ENCODE measurements at regions not wholly inside any gene's neighbourhood (a gene's known extent, or its start where the extent isn't known, plus 50 kb on each side); places are given as distances from the start of the nearest gene placed in this dataset.

DNA sequence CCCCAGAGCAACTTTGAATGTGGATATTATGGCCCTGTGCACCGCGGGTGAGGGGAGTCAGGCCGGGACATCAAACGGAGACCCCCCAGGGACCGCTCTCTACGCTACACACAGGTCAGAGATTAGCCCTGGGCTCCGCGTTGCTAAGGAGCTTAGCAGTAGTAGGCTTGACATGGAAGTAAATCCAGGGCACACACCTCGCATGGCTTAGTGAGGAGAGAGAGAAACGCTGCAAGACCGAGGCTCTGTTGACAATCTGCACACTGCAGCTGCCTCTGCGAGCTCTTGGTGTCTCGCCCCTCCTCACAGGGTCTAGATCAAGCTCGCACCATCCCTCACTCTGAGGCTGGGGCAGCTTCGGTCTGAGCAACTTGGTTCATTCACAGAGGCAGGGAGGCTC lies 116.1 kb upstream of the CDH4 start:
- peaks cover 0 to 2% (median 0%) of the 10 kb centered on the region in 6 donors for H3K9me3 Mint-ChIP-seq
- H3K36me3 Mint-ChIP-seq = no peaks in the 10 kb centered on the region
- no peak for DNase-seq
- peaks cover 6 to 10% (median 7%) of the 10 kb centered on the region in 3 donors for H3K27me3 Mint-ChIP-seq (ENCODE audit: low read depth in 3 of 3)
- no peak overlapping the region for H3K4me3 Mint-ChIP-seq
- H3K27ac Mint-ChIP-seq = no peak overlapping the region
- H3K4me1 Mint-ChIP-seq = no peaks in the 10 kb centered on the region

DNA sequence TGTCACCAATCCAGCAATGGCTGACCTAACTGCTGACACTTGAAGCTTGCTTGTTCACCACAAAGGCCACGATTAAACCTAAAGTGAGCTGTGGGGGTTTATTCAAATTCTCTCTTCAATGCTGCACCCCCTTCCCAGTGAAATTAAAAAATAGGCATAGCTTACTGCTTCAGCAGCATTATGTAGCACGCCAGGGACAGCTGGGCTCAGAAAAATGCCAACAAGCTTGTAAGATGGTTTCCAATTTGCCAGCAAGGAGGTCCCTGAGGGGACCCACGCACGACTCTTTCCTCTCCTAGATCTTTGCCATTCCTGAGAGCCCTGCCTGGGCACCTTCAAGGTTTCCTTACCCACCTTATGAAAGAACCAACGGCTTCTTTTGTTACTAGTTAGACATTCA lies 113.5 kb upstream of the CDH4 start:
- Mint-ChIP-seq H3K27ac (no peak overlapping the region), H3K36me3 (no peaks in the 10 kb centered on the region), H3K4me1 (no peaks in the 10 kb centered on the region), H3K27me3 (ENCODE audit: low read depth in 3 of 3) (peaks cover 3 to 7% (median 4%) of the 10 kb centered on the region in 3 donors), H3K4me3 (no peak overlapping the region), H3K9me3 (no peaks in the 10 kb centered on the region)
- no peak for DNase-seq

DNA sequence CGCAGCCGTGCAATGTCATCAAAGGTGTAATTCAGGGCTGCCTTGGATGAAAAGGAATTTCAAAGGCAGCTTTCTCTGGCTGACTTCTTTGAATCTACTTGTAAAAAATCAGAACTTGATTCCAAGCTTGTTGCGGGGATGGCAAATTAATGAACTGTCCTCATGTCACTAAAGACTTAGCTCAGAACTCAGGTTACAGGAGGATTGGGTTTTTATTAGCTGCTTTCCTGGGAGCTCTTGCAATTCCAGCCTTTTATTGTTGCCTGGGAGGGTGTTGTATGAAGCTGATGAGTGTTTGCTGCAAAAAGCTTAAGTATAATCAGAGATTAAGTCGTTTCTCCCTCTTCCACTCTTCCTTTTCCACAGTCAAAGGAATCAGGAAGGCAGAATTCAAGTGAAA lies 113.0 kb upstream of the CDH4 start:
- Mint-ChIP-seq H3K27ac (no peak overlapping the region), H3K9me3 (no peaks in the 10 kb centered on the region), H3K36me3 (no peaks in the 10 kb centered on the region), H3K27me3 (ENCODE audit: low read depth in 3 of 3) (peaks cover 4 to 7% (median 5%) of the 10 kb centered on the region in 3 donors), H3K4me3 (no peak overlapping the region), H3K4me1 (no peaks in the 10 kb centered on the region)
- DNase-seq = no peak

DNA sequence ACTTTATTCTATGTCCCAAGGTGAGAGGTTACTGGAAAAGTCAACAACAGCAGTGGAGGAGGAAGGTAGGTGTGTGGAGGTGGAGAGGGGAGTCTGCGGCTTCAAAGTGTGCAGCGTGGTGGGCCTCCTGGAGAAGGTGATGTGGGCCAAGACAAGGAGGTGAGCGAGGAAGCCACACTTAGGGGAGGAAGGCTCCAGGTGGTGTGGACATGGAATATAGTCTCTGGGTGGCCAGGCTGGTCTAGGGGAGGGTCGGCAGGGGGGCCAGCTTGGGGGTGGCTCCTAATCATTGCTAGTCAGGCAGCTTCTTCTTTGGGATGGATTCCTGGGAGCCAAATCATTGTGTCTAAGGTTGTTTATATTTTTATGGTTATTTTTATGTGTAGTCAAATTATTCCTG lies 111.5 kb upstream of the CDH4 start:
- no peaks in the 10 kb centered on the region for H3K36me3 Mint-ChIP-seq
- DNase-seq = no peak
- peaks cover 0 to 2% (median 0%) of the 10 kb centered on the region in 6 donors for H3K9me3 Mint-ChIP-seq
- peaks cover 1 to 12% (median 4%) of the 10 kb centered on the region in 3 donors for H3K27me3 Mint-ChIP-seq (ENCODE audit: low read depth in 3 of 3)
- no peaks in the 10 kb centered on the region for H3K4me1 Mint-ChIP-seq
- no peak overlapping the region for H3K4me3 Mint-ChIP-seq
- H3K27ac Mint-ChIP-seq = no peak overlapping the region

DNA sequence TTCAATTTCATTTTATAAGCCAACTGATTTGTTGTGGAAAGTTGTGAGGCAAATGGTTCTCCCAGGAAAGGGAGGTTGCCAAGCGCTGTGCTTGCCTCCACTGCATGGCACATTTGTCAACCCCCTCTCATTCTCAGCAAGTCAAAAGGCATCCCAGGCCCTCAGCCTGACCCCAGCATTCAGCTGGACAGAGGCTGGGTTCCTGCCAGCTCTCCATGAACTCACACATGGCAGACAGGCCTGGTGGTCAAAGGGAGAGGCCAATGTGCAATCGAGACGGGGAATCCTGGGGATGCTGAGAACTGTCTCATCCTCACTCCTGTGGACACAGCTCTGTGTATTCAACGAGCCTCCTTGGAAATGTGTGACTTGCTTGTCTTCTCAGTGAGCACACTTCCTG lies 106.0 kb upstream of the CDH4 start:
- Mint-ChIP-seq H3K9me3 (peaks cover 0 to 2% (median 0%) of the 10 kb centered on the region in 6 donors), H3K27me3 (ENCODE audit: low read depth in 3 of 3) (peaks cover 1 to 8% (median 3%) of the 10 kb centered on the region in 3 donors), H3K36me3 (no peaks in the 10 kb centered on the region), H3K4me1 (no peaks in the 10 kb centered on the region), H3K27ac (no peak overlapping the region), H3K4me3 (no peak overlapping the region)
- no peak for DNase-seq

DNA sequence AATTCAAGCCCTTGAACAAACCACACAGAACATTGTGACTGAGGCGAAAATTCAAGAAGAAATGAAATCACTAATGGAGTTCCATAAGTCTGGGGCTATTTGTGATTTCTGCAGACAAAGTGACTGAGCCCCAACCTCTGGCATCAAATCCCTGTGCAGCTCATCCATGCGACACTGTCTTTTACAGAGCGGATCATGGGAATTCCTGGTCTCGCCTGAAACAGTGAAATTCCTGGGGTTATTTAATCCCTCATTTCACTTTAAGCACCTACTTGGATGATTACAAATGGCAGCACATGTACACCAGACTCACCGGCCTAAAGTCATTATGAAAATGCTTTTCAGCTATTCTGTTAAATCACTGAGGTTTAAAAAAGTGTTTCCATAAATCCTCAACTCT lies 102.4 kb upstream of the CDH4 start:
- H3K9me3 Mint-ChIP-seq = no peaks in the 10 kb centered on the region
- no peak overlapping the region for H3K27ac Mint-ChIP-seq
- no peaks in the 10 kb centered on the region for H3K4me1 Mint-ChIP-seq
- H3K36me3 Mint-ChIP-seq = no peaks in the 10 kb centered on the region
- H3K4me3 Mint-ChIP-seq = no peak overlapping the region
- DNase-seq = no peak
- H3K27me3 Mint-ChIP-seq (ENCODE audit: low read depth in 3 of 3) = peaks cover 0 to 8% (median 3%) of the 10 kb centered on the region in 3 donors

DNA sequence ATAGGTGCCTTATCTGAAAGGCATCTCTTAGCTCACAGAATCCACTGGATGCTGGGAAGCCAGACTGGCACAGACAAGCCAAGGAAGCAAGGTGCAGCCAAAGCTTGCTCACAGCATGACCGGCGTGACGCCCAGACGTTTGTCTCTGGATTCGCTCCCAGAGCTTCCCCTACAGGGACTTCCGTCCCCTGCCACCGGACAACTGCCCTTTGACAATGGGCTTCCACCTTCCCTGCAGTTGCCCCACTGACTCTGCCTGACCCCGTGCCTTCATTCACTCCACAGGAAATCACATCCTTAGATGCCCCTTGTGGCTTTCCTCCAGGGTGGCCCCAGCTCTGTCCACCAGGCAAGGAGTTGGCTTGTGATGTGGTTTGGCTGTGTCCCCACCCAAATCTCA lies 94.8 kb upstream of the CDH4 start:
- Mint-ChIP-seq H3K9me3 (peaks cover 0 to 3% (median 0%) of the 10 kb centered on the region in 6 donors), H3K27me3 (ENCODE audit: low read depth in 3 of 3) (peaks cover 0 to 5% (median 3%) of the 10 kb centered on the region in 3 donors), H3K4me3 (no peak overlapping the region), H3K27ac (no peak overlapping the region), H3K36me3 (no peaks in the 10 kb centered on the region), H3K4me1 (peaks cover 0 to 16% of the 10 kb centered on the region in 2 donors)
- no peak for DNase-seq

DNA sequence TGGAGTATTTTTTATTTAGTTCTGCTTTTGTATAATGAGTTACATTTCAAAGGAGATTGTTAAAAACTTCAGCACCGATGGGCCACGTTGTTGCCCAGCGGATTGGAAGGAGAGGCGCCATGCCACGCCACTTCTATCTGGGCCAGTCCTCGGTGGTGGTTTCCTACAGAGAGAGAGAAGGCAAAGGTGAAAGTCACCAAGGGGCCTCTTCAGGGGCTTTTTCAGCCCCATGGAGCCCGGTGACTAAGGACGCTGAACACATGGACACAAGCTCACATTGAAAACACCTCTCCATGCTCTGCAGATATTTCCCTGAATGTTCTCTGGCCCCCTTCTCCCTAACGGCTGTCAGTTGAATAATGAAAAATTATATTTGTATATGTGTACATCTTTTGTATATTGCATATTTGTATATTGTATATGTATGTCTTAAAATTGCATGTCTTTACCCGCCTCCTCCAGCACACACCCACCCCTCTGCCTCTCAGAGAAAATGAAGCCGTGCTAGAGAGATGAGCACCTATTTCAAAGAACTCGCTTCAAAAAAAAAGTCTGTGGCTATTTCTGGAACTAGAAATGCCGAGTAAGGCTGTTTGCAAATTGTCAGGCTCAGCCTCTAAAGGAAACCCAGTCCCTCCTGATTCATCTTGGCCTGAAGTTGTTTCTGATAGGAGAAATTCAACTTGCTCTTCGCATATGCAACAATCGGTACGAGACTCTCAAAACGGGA lies 91.9 kb upstream of the CDH4 start:
- H3K4me3 Mint-ChIP-seq = no peak overlapping the region
- H3K27me3 Mint-ChIP-seq (ENCODE audit: low read depth in 3 of 3) = peaks cover 0 to 9% (median 3%) of the 10 kb centered on the region in 3 donors
- H3K27ac Mint-ChIP-seq = no peak overlapping the region
- H3K9me3 Mint-ChIP-seq = peaks cover 0 to 3% (median 0%) of the 10 kb centered on the region in 6 donors
- no peaks in the 10 kb centered on the region for H3K36me3 Mint-ChIP-seq
- no peak for DNase-seq
- peaks cover 0 to 31% of the 10 kb centered on the region in 2 donors for H3K4me1 Mint-ChIP-seq

DNA sequence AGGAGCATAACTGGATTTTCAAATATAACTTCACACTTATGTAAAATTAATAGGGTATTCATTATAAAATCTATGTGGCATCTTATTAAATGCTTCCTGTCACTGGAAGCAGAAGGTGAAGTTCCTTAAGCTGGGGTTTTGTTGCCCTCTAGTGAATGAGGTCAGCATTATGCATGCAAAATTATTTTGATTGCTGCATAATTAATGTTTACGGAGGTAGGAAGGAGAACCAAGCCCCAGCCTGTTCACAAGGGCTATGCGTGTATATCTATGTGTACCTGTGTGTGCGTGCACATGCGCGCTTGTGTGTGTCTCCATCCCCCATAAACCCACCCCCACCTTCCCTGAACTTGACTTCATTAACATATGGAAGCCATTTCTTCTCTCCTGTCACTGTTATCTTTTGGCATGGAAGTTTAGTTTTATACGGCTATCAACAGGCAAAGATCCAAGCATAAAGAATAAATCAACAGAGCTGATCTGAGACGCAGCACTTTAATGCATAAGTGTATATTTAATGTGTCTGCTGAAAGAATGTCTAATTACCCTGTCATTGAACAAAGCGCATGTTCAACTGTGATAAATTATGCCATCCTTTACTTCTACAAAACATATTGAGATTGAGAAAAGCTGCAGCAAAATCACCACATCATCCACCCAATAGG lies 90.2 kb upstream of the CDH4 start:
- H3K4me1 Mint-ChIP-seq = peaks cover 0 to 31% of the 10 kb centered on the region in 2 donors
- H3K27ac Mint-ChIP-seq = no peak overlapping the region
- H3K27me3 Mint-ChIP-seq (ENCODE audit: low read depth in 3 of 3) = peaks cover 0 to 9% (median 3%) of the 10 kb centered on the region in 3 donors
- H3K4me3 Mint-ChIP-seq = no peak overlapping the region
- no peak for DNase-seq
- H3K36me3 Mint-ChIP-seq = no peaks in the 10 kb centered on the region
- H3K9me3 Mint-ChIP-seq = peaks cover 0 to 5% (median 0%) of the 10 kb centered on the region in 6 donors

DNA sequence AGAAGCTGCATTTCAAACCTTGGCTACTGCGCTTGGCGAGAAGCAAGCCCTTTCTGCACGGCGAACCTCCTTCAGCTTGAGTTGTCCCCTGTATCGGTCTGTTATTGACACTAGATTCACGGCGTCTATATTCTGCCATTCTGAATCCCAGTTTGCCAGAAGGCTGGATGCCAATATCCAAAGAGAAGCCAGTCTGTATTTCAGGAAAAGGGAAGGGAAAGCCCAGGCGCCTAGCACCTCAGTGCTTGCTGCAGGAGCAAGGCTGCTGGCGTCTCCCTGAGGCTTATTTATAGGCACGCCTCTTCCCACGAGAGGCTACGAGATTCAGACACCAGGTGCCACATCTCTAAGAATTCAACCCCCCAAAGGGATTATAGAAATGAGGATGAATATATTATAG lies 89.6 kb upstream of the CDH4 start:
- H3K36me3 Mint-ChIP-seq = no peaks in the 10 kb centered on the region
- no peak overlapping the region for H3K27ac Mint-ChIP-seq
- peaks cover 0 to 9% (median 3%) of the 10 kb centered on the region in 3 donors for H3K27me3 Mint-ChIP-seq (ENCODE audit: low read depth in 3 of 3)
- no peak for DNase-seq
- H3K4me3 Mint-ChIP-seq = no peak overlapping the region
- peaks cover 0 to 5% (median 0%) of the 10 kb centered on the region in 6 donors for H3K9me3 Mint-ChIP-seq
- peaks cover 0 to 31% of the 10 kb centered on the region in 2 donors for H3K4me1 Mint-ChIP-seq

DNA sequence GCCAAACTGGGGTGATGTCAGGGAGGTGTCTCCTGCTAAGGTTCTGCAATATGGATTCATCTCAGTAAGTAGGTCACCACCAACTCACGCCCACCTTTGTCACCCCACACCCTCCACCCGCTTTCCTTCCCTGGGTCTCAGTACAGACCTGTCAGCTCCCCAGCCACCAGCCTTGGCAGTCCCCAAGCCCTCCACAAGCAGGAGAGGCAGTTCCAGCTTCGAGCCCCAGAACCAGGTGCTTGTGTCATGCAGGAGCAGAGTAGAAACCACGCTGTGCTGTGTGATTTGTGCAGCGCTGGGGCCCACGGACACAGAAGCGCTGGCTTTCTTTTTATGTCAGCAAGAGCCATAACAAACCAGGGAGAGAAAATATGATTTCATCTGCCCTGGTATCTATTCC lies 89.0 kb upstream of the CDH4 start:
- Mint-ChIP-seq H3K27ac (no peak overlapping the region), H3K27me3 (ENCODE audit: low read depth in 3 of 3) (peaks cover 2 to 9% (median 3%) of the 10 kb centered on the region in 3 donors), H3K4me1 (peaks cover 0 to 31% of the 10 kb centered on the region in 2 donors), H3K4me3 (peak overlapping the region in 2 of 5 donors; percentile 8 to 10), H3K9me3 (peaks cover 0 to 3% (median 0%) of the 10 kb centered on the region in 6 donors), H3K36me3 (no peaks in the 10 kb centered on the region)
- DNase-seq = peak in 1 of 3 donors; percentile 7

DNA sequence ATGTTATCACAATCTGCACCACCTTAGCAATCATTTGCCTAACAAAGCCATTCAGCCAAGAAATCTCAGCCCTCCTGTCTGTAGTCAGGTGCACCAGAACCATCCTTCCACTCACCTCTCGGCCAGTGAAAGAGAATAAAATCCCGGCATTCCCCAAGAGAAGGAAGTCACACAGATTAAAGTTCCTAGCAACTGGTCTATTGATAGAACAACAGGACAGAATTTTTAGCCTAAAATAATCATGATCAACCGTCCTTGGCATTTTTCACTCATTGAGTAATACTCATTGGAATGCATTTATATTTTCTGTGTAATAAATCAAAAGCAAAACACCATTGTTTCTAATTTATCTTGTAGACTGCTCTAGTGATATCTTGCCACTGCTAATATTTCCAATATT lies 85.7 kb upstream of the CDH4 start:
- no peak overlapping the region for H3K27ac Mint-ChIP-seq
- DNase-seq = no peak
- H3K4me3 Mint-ChIP-seq = no peak overlapping the region
- no peaks in the 10 kb centered on the region for H3K36me3 Mint-ChIP-seq
- H3K4me1 Mint-ChIP-seq = peaks cover 0 to 23% of the 10 kb centered on the region in 2 donors
- H3K27me3 Mint-ChIP-seq (ENCODE audit: low read depth in 3 of 3) = peaks cover 0 to 6% (median 2%) of the 10 kb centered on the region in 3 donors
- peaks cover 0 to 5% (median 0%) of the 10 kb centered on the region in 6 donors for H3K9me3 Mint-ChIP-seq

DNA sequence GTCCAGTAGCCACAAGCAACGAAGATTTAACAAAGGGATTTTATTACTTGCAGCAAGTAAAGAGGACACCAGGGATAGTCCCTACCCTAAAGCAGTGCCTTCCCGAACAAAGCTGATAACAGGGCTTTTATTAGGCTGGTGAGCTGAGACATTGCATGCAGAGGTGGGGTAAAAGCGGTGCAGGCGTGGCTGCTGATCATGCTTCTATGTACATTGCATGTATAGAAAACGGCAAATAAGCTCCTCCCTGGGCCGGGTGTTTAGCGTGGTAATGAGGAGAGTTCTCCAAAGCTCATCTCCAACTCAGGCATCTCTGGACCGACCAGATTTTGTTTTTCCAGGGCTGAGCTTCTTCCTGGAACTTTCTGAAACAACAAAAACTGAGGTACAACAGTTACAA lies 83.5 kb upstream of the CDH4 start:
- peaks cover 0 to 2% (median 2%) of the 10 kb centered on the region in 3 donors for H3K27me3 Mint-ChIP-seq (ENCODE audit: low read depth in 3 of 3)
- peaks cover 0 to 7% (median 0%) of the 10 kb centered on the region in 6 donors for H3K9me3 Mint-ChIP-seq
- DNase-seq = no peak
- H3K27ac Mint-ChIP-seq = no peak overlapping the region
- peaks cover 0 to 8% of the 10 kb centered on the region in 2 donors for H3K4me1 Mint-ChIP-seq
- H3K36me3 Mint-ChIP-seq = no peaks in the 10 kb centered on the region
- H3K4me3 Mint-ChIP-seq = no peak overlapping the region

DNA sequence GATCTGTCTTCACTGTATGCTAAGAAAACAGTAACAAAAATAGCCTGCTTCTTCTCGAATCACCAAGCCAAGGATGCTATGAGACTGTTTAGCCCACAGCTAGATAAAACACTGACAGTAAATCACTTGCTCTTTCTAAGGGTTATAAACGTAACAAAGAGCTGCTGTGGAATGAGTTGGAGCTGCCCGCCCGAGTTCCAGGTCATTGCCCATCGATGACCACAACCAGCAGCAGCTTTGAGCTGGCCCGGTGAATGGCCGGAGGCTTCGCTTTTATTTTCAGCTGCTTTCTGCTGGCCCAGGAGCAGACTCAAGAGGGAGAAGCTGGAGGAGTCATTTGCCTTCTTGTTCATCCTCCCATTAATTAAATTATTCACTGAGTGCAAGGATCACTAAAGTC lies 82.2 kb upstream of the CDH4 start:
- Mint-ChIP-seq H3K36me3 (no peaks in the 10 kb centered on the region), H3K27ac (no peak overlapping the region), H3K9me3 (peaks cover 0 to 7% (median 0%) of the 10 kb centered on the region in 6 donors), H3K4me1 (no peaks in the 10 kb centered on the region), H3K27me3 (ENCODE audit: low read depth in 3 of 3) (peaks cover 0 to 3% (median 2%) of the 10 kb centered on the region in 3 donors), H3K4me3 (no peak overlapping the region)
- no peak for DNase-seq

Data from immature natural killer cell (primary cell).